Mesothelial cell of epicardium (in vitro differentiated cells): ENCODE measurements at regions not wholly inside any gene's neighbourhood (a gene's known extent, or its start where the extent isn't known, plus 50 kb on each side); places are given as distances from the start of the nearest gene placed in this dataset.

ENCODE experiments used
- DNase-seq, 2 experiments: peaks; one replicate each; pipeline ENCODE4 v3.0.0; 2021; ENCODE audit warnings: low spot score in 2 of 2; ENCODE audit not compliant: unreplicated experiment in 2 of 2
- H3K27ac Mint-ChIP-seq: 2 replicates; pipeline ENCODE4 v1.8.0; 2021; ENCODE audit warnings: mixed read lengths
- H3K27me3 Mint-ChIP-seq: 2 replicates; pipeline ENCODE4 v1.8.0; 2021; ENCODE audit warnings: low read depth, mixed read lengths
- H3K36me3 Mint-ChIP-seq: 2 replicates; pipeline ENCODE4 v1.8.0; 2021; ENCODE audit warnings: mixed read lengths
- H3K4me1 Mint-ChIP-seq: 2 replicates; pipeline ENCODE4 v1.8.0; 2021; ENCODE audit warnings: mixed read lengths
- H3K4me3 Mint-ChIP-seq: 2 replicates; pipeline ENCODE4 v1.8.0; 2021; ENCODE audit warnings: mild to moderate bottlenecking, moderate library complexity, mixed read lengths
- H3K9me3 Mint-ChIP-seq: 2 replicates; pipeline ENCODE4 v1.8.0; 2021; ENCODE audit warnings: mixed read lengths
- CTCF ChIP-seq: fragments of 200-600 bp; sonication (generic); IDR thresholded peaks from one replicate; pipeline ENCODE4 v1.5.0; 2021; ENCODE audit warnings: antibody characterized with exemption; ENCODE audit not compliant: unreplicated experiment

DNA sequence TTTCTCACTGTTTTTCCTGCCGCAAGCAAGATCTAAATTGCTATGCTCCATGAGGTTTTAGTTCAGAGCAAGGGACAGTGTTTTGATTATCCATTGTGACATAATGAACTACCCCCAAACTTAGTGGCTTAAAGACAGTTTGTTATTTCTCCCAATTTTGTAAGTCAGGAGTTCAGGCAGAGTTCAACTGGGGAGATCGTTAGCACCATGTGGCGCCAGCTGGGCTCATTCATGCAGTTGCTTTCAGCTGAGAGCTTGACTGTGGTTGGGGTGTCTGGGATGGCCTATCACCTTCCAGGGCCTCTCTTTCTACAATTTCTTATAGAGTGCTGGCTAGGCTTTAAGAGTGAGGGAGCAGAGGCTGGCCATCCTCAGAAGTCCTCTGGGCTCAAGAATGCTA, 382.9 kb upstream of the CELF4 start:
- Mint-ChIP-seq H3K36me3 (no peaks in the 10 kb centered on the region), H3K27ac (no peak overlapping the region), H3K27me3 (no peaks in the 10 kb centered on the region), H3K4me3 (no peak overlapping the region), H3K9me3 (peaks cover 9% of the 10 kb centered on the region), H3K4me1 (no peaks in the 10 kb centered on the region)
- DNase-seq, result no peak
- TF ChIP-seq CTCF, result no peak

DNA sequence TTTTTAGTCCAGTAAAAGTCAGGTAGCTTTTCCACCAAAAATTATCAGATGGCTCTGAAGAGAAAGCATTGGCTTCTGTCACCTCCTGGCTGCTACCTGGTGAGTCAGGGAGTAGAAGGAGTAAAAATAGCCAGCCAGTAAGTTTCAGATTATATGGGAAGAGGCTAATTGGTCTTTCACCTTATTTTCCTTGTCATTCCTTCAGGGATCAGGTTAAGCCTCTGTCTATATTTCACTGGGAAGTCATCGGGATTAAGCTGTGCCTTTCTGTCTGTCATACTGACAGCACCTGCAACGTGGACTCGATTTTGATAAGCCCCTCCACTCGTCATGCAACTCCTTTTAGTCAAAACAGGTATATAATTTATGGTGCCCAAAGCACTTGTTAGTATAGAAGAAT, 380.7 kb upstream of the CELF4 start:
- no peak overlapping the region for H3K4me3 Mint-ChIP-seq
- TF ChIP-seq CTCF, result no peak
- H3K27me3 Mint-ChIP-seq, result no peaks in the 10 kb centered on the region
- no peaks in the 10 kb centered on the region for H3K36me3 Mint-ChIP-seq
- DNase-seq, result no peak
- no peak overlapping the region for H3K27ac Mint-ChIP-seq
- H3K4me1 Mint-ChIP-seq, result no peaks in the 10 kb centered on the region
- H3K9me3 Mint-ChIP-seq, result no peaks in the 10 kb centered on the region

GRCh38 chr18:37944700-37945270, 379.2 kb upstream of the CELF4 start:
- H3K36me3 Mint-ChIP-seq, result no peaks in the 10 kb centered on the region
- H3K9me3 Mint-ChIP-seq, result peaks cover 5% of the 10 kb centered on the region
- no peak overlapping the region for H3K27ac Mint-ChIP-seq
- no peak for TF ChIP-seq CTCF
- H3K4me1 Mint-ChIP-seq, result no peaks in the 10 kb centered on the region
- no peak overlapping the region for H3K4me3 Mint-ChIP-seq
- no peak for DNase-seq
- H3K27me3 Mint-ChIP-seq, result no peaks in the 10 kb centered on the region

GRCh38 chr18:37937287-37937686, 371.7 kb upstream of the CELF4 start:
- no peaks in the 10 kb centered on the region for H3K4me1 Mint-ChIP-seq
- no peak overlapping the region for H3K27ac Mint-ChIP-seq
- no peak for TF ChIP-seq CTCF

DNA sequence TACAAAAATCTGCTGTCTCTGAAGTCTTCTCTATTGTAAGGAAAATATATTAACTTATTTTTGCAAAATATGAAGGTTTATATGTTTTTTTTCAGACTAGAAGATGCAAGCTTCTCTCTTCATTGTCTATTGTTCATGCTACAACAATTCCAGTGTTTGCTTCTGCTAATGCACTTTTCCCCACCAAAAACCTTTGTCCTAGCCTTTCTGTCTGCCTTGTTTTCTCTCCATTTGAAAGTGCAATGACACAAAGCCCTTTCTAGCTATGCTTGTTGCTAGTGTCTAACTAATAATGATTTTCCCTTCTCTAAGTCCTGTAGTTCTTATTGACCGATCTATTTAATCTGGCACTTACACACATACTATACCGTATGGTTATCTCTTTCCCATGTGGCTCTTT, 369.5 kb upstream of the CELF4 start:
- no peaks in the 10 kb centered on the region for H3K4me1 Mint-ChIP-seq
- no peak overlapping the region for H3K4me3 Mint-ChIP-seq
- TF ChIP-seq CTCF, result no peak
- H3K9me3 Mint-ChIP-seq, result peaks cover 30% of the 10 kb centered on the region
- H3K27me3 Mint-ChIP-seq, result no peaks in the 10 kb centered on the region
- H3K36me3 Mint-ChIP-seq, result peaks cover 10% of the 10 kb centered on the region
- no peak for DNase-seq
- H3K27ac Mint-ChIP-seq, result no peak overlapping the region

More at GRCh38 chr18:37937287-37937686, 371.7 kb upstream of the CELF4 start:
- Mint-ChIP-seq H3K36me3 (peaks cover 2% of the 10 kb centered on the region), H3K4me3 (no peak overlapping the region), H3K9me3 (peaks cover 18% of the 10 kb centered on the region), H3K27me3 (no peaks in the 10 kb centered on the region)
- DNase-seq, result no peak

DNA sequence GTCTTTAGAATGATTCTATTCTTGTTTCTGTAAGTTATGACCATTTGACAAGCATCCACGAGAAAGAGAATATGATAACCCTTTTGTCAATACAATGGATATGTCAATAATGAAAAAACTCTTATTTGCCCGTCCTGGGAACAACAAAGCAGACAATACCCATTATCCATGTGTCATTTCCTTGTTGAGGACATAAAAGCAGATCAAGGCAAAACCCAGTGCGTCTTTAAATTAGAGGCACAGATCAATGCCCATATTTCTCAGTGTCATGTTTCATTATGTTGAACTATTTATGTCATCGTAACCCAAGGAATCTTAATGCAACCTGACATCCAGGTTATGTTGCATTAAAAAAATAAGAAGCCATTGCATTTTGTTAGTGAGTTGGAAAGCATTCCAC, 365.0 kb upstream of the CELF4 start:
- Mint-ChIP-seq H3K9me3 (peaks cover 18% of the 10 kb centered on the region), H3K27me3 (no peaks in the 10 kb centered on the region), H3K36me3 (peaks cover 8% of the 10 kb centered on the region), H3K4me1 (no peaks in the 10 kb centered on the region), H3K4me3 (no peak overlapping the region), H3K27ac (no peak overlapping the region)
- no peak for TF ChIP-seq CTCF
- DNase-seq, result no peak
